ENCODE measurements at regions not wholly inside any gene's neighbourhood (a gene's known extent, or its start where the extent isn't known, plus 50 kb on each side); places are given as distances from the start of the nearest gene placed in this dataset.

- DNase-seq (ENCODE audit: low read depth in 1 of 2, low spot score in 1 of 2) (peak in 1 of 2 experiments; percentile 10), ATAC-seq (no peak), FAIRE-seq (no peak)
- Histone ChIP-seq H3K9me3 (no peaks in the 10 kb centered on the region), H3K27ac (no peak overlapping the region), H3K4me3 (no peak overlapping the region), H3K4me2 (no peak overlapping the region), H3K4me1 (peaks cover 6% of the 10 kb centered on the region; the same call in 1 of the 3 replicates)
- no peak for TF ChIP-seq ZNF302 (CRISPR knock-in tag; IDR thresholded peaks at IDR 0.05)
- TF ChIP-seq NFE2L2 (conservative IDR thresholded peaks at IDR 0.05; ENCODE audit: low read length): peak; percentile 53
- TF ChIP-seq MAFK (IDR thresholded peaks at IDR 0.05; ENCODE audit: partially characterized antibody): peak; percentile 17
- ChIA-PET POLR2A (no interaction called here), CTCF (interaction anchor here (1.1 to 7.7 kb wide), 14 partner anchors 9 to 307 kb away, joined by 3 to 76 read pairs (median 6); partner anchors contain the start of gene TSC22D2)
- 68% methylated on average over 3 of the region's 3 CpGs for WGBS (ENCODE audit: missing lambda C conversion rate)
These were observed 170.6 kb upstream of the TSC22D2 start for GRCh38 chr3:150237490-150237889.

DNA sequence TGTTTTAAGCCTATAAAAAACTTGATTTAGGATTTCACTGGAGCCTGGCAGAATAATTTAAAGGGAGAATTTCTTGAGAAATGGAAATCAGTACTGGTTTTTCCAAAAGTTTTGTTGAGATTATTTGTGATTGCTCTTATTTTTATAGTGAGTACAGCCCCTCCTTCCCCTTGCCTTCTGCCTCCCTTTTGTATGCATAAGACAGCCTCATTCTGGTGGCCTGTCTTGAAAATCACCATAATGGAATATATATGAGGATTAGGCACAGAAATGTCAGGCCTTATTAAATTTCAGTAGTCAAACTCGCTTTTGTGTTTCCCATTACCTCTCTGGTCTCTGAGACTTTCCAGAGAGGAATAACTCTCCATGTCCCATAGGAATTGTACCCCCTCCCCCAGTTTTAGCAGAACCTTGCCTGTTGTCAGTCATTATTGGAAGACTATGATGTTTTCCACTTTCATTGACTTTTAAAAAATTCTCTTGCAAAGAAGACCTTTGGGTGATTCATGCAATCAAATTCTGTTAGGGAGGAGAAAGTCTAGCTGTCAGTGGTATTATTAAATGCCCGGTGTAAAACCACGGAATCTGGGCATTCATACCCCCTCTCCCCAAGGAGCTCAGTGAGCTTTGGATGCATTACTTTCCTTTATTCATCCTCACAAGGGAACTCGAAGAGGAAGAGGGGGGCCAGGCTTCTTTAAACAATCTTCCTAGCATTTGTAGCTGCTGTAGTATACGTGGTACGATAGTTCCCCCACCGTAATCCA is 171.6 kb upstream of the TSC22D2 start:
- ATAC-seq (no peak), FAIRE-seq (no peak), DNase-seq (ENCODE audit: low read depth in 1 of 2, low spot score in 1 of 2) (no peak)
- no peak overlapping the region for H3K4me3 ChIP-seq
- ChIA-PET CTCF (interaction anchor here (1.5 to 7.7 kb wide), 5 partner anchors 12 to 260 kb away, joined by 3 to 76 read pairs (median 20); partner anchors contain the start of gene TSC22D2), POLR2A (no interaction called here)
- H3K4me1 ChIP-seq: peaks cover 6% of the 10 kb centered on the region; the same call in 1 of the 3 replicates
- TF ChIP-seq POLR2A (IDR thresholded peaks at IDR 0.05; ENCODE audit: low read length) (no peak), POLR2AphosphoS2 (conservative IDR thresholded peaks at IDR 0.05; ENCODE audit: low read length) (no peak)
- no peak overlapping the region for H3K4me2 ChIP-seq
- no peak overlapping the region for H3K27ac ChIP-seq
- no peaks in the 10 kb centered on the region for H3K9me3 ChIP-seq
- WGBS (ENCODE audit: missing lambda C conversion rate): 77% methylated on average over 7 of the region's 7 CpGs

- CTCF ChIA-PET: interaction anchor here (1.6 to 7.7 kb wide), 2 partner anchors 12 to 174 kb away, joined by 6 to 75 read pairs; partner anchors contain the start of gene TSC22D2
These were observed 172.3 kb upstream of the TSC22D2 start for GRCh38 chr3:150235799-150236198.

DNA sequence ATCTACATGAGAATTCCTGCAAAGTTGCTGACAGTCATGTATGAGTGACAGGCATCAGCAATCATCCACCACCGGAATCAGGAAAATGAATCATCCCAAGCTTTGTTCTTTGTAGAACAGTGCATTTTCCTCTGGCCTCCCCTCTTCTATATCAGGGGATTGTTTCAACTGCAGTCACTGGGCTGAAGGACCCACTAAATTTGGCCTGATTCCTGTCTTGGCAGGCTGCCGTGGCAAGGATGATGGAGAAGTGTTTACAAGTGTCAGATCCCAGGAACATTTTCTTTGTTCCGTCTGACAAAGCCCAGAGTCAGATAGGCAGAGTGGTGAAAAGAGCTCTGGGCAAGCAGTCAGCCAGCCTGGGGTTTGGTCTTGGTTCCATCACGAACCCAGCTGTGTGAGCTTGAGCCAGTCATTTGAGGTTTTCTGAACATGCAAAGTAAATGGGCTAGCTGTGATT is 175.1 kb upstream of the TSC22D2 start:
- no peak overlapping the region for H3K4me3 ChIP-seq
- 63% methylated on average over 4 of the region's 4 CpGs for WGBS (ENCODE audit: missing lambda C conversion rate)
- ChIA-PET CTCF (interaction anchor here (1.1 to 1.9 kb wide), 6 partner anchors 9 to 262 kb away, joined by 3 to 8 read pairs (median 6); no protein-coding TSS in a partner anchor), POLR2A (no interaction called here)
- no peak overlapping the region for H3K27ac ChIP-seq
- ATAC-seq (peak in 1 of 2 experiments; percentile 44; a peak in 2 of 6 replicates), FAIRE-seq (no peak), DNase-seq (ENCODE audit: low read depth in 1 of 2, low spot score in 1 of 2) (no peak)
- H3K4me2 ChIP-seq: no peak overlapping the region
- H3K4me1 ChIP-seq: no peaks in the 10 kb centered on the region
- no peaks in the 10 kb centered on the region for H3K9me3 ChIP-seq
- TF ChIP-seq PBX3 (IDR thresholded peaks at IDR 0.05) (no peak), JUN (IDR thresholded peaks at IDR 0.05) (no peak), REST (IDR thresholded peaks at IDR 0.05) (no peak), TP53 (CRISPR knock-in tag; IDR thresholded peaks at IDR 0.05) (no peak), RFX5 (IDR thresholded peaks at IDR 0.05) (no peak)
- TF ChIP-seq, protein P1, sequence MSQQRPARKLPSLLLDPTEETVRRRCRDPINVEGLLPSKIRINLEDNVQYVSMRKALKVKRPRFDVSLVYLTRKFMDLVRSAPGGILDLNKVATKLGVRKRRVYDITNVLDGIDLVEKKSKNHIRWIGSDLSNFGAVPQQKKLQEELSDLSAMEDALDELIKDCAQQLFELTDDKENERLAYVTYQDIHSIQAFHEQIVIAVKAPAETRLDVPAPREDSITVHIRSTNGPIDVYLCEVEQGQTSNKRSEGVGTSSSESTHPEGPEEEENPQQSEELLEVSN (IDR thresholded peaks at IDR 0.05; ENCODE audit: borderline replicate concordance, low read depth): no peak

More at GRCh38 chr3:150235799-150236198, 172.3 kb upstream of the TSC22D2 start:
- ATAC-seq (no peak), DNase-seq (ENCODE audit: low read depth in 1 of 2, low spot score in 1 of 2) (no peak), FAIRE-seq (no peak)
- no peak overlapping the region for H3K4me2 ChIP-seq
- TF ChIP-seq ZFP36 (IDR thresholded peaks at IDR 0.05; ENCODE audit: borderline replicate concordance, partially characterized antibody) (no peak), NR3C1 (IDR thresholded peaks at IDR 0.05) (no peak), MAZ (IDR thresholded peaks at IDR 0.05; ENCODE audit: borderline replicate concordance, low read depth, low read length) (no peak), ZC3H11A (IDR thresholded peaks at IDR 0.05) (no peak), FOSL2 (IDR thresholded peaks at IDR 0.05) (no peak), FOSL2 (CRISPR knock-in tag; IDR thresholded peaks at IDR 0.05) (no peak), HMGXB4 (CRISPR knock-in tag; IDR thresholded peaks at IDR 0.05; ENCODE audit: borderline replicate concordance) (no peak), ESRRA (IDR thresholded peaks at IDR 0.05; ENCODE audit: borderline replicate concordance, low read length) (no peak), HEYL (CRISPR knock-in tag; IDR thresholded peaks at IDR 0.05) (no peak), NPAS2 (CRISPR knock-in tag; IDR thresholded peaks at IDR 0.05; ENCODE audit: borderline replicate concordance) (no peak), NFE2L2 (conservative IDR thresholded peaks at IDR 0.05; ENCODE audit: low read length) (no peak), HOXA7 (CRISPR knock-in tag; IDR thresholded peaks at IDR 0.05) (no peak), CBX8 (IDR thresholded peaks at IDR 0.05) (no peak), EP300 (IDR thresholded peaks at IDR 0.05) (no peak), POLR2A (IDR thresholded peaks at IDR 0.05; ENCODE audit: low read length) (no peak)
- TF ChIP-seq, protein P2, sequence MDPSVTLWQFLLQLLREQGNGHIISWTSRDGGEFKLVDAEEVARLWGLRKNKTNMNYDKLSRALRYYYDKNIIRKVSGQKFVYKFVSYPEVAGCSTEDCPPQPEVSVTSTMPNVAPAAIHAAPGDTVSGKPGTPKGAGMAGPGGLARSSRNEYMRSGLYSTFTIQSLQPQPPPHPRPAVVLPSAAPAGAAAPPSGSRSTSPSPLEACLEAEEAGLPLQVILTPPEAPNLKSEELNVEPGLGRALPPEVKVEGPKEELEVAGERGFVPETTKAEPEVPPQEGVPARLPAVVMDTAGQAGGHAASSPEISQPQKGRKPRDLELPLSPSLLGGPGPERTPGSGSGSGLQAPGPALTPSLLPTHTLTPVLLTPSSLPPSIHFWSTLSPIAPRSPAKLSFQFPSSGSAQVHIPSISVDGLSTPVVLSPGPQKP (IDR thresholded peaks at IDR 0.05; ENCODE audit: low read depth, low read length): no peak
- POLR2A ChIA-PET: no interaction called here
- 75% methylated on average over 1 of the region's 1 CpG for WGBS (ENCODE audit: missing lambda C conversion rate)
- H3K4me3 ChIP-seq: no peak overlapping the region
- H3K27ac ChIP-seq: no peak overlapping the region
- peaks cover 6% of the 10 kb centered on the region; the same call in 1 of the 3 replicates for H3K4me1 ChIP-seq
- H3K9me3 ChIP-seq: no peaks in the 10 kb centered on the region

Data from A549 (cell line).